Stomach (tissue), 4 donors: ENCODE measurements at regions not wholly inside any gene's neighbourhood (a gene's known extent, or its start where the extent isn't known, plus 50 kb on each side); places are given as distances from the start of the nearest gene placed in this dataset.

ENCODE experiments used
- EP300 ChIP-seq: sonication (generic); formaldehyde crosslinking; IDR thresholded peaks from one replicate; pipeline ENCODE4 v1.6.1; 2017; ENCODE audit warnings: antibody characterized with exemption
- POLR2A ChIP-seq, 4 donors: fragments of 450-650 bp; IDR thresholded peaks; one replicate each; pipeline ENCODE4 v1.6.1; 2016; ENCODE audit warnings: antibody characterized with exemption in 4 of 4, control low read depth in 2 of 4, mild to moderate bottlenecking in 1 of 4, moderate library complexity in 1 of 4
- POLR2AphosphoS5 ChIP-seq, 3 donors: sonication (generic); formaldehyde crosslinking; IDR thresholded peaks; one replicate each; pipeline ENCODE4 v1.6.1; 2016; ENCODE audit warnings: antibody characterized with exemption in 3 of 3
- TF ChIP-seq, protein P1 (sequence below), 7 experiments: fragments of 450-650 bp in 4 of 7; fragments of 200-600 bp in 3 of 7; sonication (generic) in 3 of 7; IDR thresholded peaks; one replicate each; pipeline ENCODE4 v1.5.1; 2016 to 2019; ENCODE audit warnings: antibody characterized with exemption in 7 of 7, control low read depth in 2 of 7, mild to moderate bottlenecking in 1 of 7

DNA sequence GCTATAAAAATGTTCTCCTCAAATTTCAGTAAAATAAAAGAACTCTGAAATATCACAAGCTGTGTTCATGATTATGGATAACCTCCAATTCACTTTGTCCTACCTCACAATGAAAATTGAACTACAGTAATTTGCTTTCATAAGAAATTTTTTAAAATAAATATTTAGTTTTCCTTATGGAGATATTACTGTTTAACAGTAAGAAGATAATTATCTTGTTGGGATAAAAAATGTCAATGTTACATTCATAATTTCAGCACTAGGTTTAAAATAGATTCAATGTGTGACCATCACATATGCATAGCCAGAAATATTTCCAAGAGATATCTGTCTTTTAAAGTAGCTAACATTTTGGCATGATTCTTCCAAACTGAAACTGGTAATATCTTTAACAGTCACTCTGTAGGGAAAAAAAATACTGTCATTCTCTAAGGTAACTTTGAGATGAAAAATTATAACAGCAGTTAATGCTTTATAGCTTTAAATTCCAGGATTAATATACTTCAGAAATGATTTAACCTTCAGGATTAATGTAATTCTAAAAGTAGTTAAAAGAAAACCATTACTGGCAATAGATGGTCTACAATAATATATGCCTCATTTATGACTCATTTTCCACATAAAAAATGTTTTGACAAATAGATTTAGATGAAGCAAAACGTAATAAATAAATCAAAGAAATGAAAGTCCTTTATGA is 91.3 kb downstream of the SPRY2 start:
- TF ChIP-seq, protein P1, sequence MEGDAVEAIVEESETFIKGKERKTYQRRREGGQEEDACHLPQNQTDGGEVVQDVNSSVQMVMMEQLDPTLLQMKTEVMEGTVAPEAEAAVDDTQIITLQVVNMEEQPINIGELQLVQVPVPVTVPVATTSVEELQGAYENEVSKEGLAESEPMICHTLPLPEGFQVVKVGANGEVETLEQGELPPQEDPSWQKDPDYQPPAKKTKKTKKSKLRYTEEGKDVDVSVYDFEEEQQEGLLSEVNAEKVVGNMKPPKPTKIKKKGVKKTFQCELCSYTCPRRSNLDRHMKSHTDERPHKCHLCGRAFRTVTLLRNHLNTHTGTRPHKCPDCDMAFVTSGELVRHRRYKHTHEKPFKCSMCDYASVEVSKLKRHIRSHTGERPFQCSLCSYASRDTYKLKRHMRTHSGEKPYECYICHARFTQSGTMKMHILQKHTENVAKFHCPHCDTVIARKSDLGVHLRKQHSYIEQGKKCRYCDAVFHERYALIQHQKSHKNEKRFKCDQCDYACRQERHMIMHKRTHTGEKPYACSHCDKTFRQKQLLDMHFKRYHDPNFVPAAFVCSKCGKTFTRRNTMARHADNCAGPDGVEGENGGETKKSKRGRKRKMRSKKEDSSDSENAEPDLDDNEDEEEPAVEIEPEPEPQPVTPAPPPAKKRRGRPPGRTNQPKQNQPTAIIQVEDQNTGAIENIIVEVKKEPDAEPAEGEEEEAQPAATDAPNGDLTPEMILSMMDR (IDR thresholded peaks at IDR 0.05) = no peak
- TF ChIP-seq POLR2A (IDR thresholded peaks at IDR 0.05) = no peak
- TF ChIP-seq POLR2AphosphoS5 (IDR thresholded peaks at IDR 0.05) = no peak
- no peak for TF ChIP-seq EP300
